ENCODE measurements at regions not wholly inside any gene's neighbourhood (a gene's known extent, or its start where the extent isn't known, plus 50 kb on each side); places are given as distances from the start of the nearest gene placed in this dataset.

- no peak for TF ChIP-seq CTCF (IDR thresholded peaks at IDR 0.05)
- no peak for TF ChIP-seq POLR2A (IDR thresholded peaks at IDR 0.05)
Measured at GRCh38 chr2:44833171-44834069, 108.1 kb upstream of the SIX3 start.
